Colonic mucosa (tissue), 4 donors: ENCODE measurements at regions not wholly inside any gene's neighbourhood (a gene's known extent, or its start where the extent isn't known, plus 50 kb on each side); places are given as distances from the start of the nearest gene placed in this dataset.
"Not testable (repeated sequence)": the region's sequence is repeated elsewhere in the genome, so short reads cannot be mapped to it uniquely, and the experiment has no call there.

ENCODE experiments used
- DNase-seq: peaks from one replicate; pipeline ENCODE4 v3.0.0-alpha.2; 2020
- H3K27ac ChIP-seq: fragments of 200-600 bp; one replicate; pipeline ENCODE4 v1.8.0; 2021
- H3K27me3 ChIP-seq: fragments of 200-600 bp; one replicate; pipeline ENCODE4 v1.8.0; 2021
- H3K36me3 ChIP-seq: fragments of 200-600 bp; one replicate; pipeline ENCODE4 v1.8.0; 2021
- H3K4me1 ChIP-seq: fragments of 200-600 bp; one replicate; pipeline ENCODE4 v1.8.0; 2021; ENCODE audit warnings: mild to moderate bottlenecking
- H3K4me3 ChIP-seq: fragments of 200-600 bp; one replicate; pipeline ENCODE4 v1.8.0; 2021
- H3K9ac ChIP-seq, 2 donors: one replicate each; pipeline ENCODE4 v1.7.0; 2013; ENCODE audit warnings: control low read depth in 2 of 2, low read depth in 2 of 2, low read length in 2 of 2
- H3K9me3 ChIP-seq: fragments of 200-600 bp; one replicate; pipeline ENCODE4 v1.8.0; 2021
- CTCF ChIP-seq: fragments of 200-600 bp; IDR thresholded peaks from one replicate; pipeline ENCODE4 v1.8.0; 2022; ENCODE audit warnings: antibody characterized with exemption, mild to moderate bottlenecking
- intact Hi-C: fragments of 100-400 bp; cut with DNase I; formaldehyde crosslinking; loops from one replicate; pipeline ENCODE4 v1.14.1; 2022
- donor health status: healthy.
- donor health status: DM: no; HTN: no; CAD: no.
- donor health status: DM: no; HTN: no; CAD: no.

- H3K36me3 ChIP-seq: no peaks in the 10 kb centered on the region
- intact Hi-C loops: no loop called here
- H3K4me3 ChIP-seq: no peak overlapping the region
- TF ChIP-seq CTCF: no peak
- no peaks in the 10 kb centered on the region for H3K27me3 ChIP-seq
- H3K9me3 ChIP-seq: no peaks in the 10 kb centered on the region
- no peaks in the 10 kb centered on the region for H3K4me1 ChIP-seq
- DNase-seq: peak; percentile 39
- H3K27ac ChIP-seq: no peak overlapping the region
- no peak overlapping the region for H3K9ac ChIP-seq
Observed at GRCh38 chr10:26931223-26931622, 70.5 kb upstream of the ABI1 start.

GRCh38 chr10:26922824-26923223 is 62.1 kb upstream of the ABI1 start:
- H3K4me1 ChIP-seq, DNase-seq, H3K36me3 ChIP-seq, H3K9ac ChIP-seq, intact Hi-C loops, H3K4me3 ChIP-seq, H3K27ac ChIP-seq, H3K27me3 ChIP-seq, H3K9me3 ChIP-seq: not testable (repeated sequence)

- H3K4me1 ChIP-seq, intact Hi-C loops, H3K9ac ChIP-seq, H3K36me3 ChIP-seq, H3K27me3 ChIP-seq, H3K9me3 ChIP-seq, H3K4me3 ChIP-seq, H3K27ac ChIP-seq, DNase-seq: not testable (repeated sequence)
Observed at GRCh38 chr10:26919156-26919860, 58.5 kb upstream of the ABI1 start.

- Histone ChIP-seq H3K27ac (no peak overlapping the region), H3K27me3 (no peaks in the 10 kb centered on the region), H3K36me3 (no peaks in the 10 kb centered on the region), H3K4me1 (no peaks in the 10 kb centered on the region), H3K4me3 (no peak overlapping the region), H3K9ac (no peak overlapping the region), H3K9me3 (no peaks in the 10 kb centered on the region)
- DNase-seq: no peak
- TF ChIP-seq CTCF: no peak
- intact Hi-C loops: no loop called here
Observed at GRCh38 chr10:26914898-26915297, 54.1 kb upstream of the ABI1 start.

- no peak overlapping the region for H3K27ac ChIP-seq
- DNase-seq: no peak
- H3K27me3 ChIP-seq: no peaks in the 10 kb centered on the region
- no peak overlapping the region for H3K4me3 ChIP-seq
- H3K9me3 ChIP-seq: no peaks in the 10 kb centered on the region
- H3K36me3 ChIP-seq: no peaks in the 10 kb centered on the region
- H3K4me1 ChIP-seq: no peaks in the 10 kb centered on the region
- TF ChIP-seq CTCF: no peak
- H3K9ac ChIP-seq: no peak overlapping the region
- intact Hi-C loops: no loop called here
Observed at GRCh38 chr10:26911811-26912461, 51.2 kb upstream of the ABI1 start.
